Fibroblast of the conjunctiva (primary cell): ENCODE measurements at regions not wholly inside any gene's neighbourhood (a gene's known extent, or its start where the extent isn't known, plus 50 kb on each side); places are given as distances from the start of the nearest gene placed in this dataset.

Experiments used
- DNase-seq: peaks from one replicate; pipeline ENCODE4 v3.0.0-alpha.2; 2010; ENCODE audit warnings: low read depth

- no peak for DNase-seq
Observed at GRCh38 chr5:144972317-144972716, 801.6 kb downstream of the KCTD16 start.

GRCh38 chr5:144971108-144971850, 800.6 kb downstream of the KCTD16 start:
- no peak for DNase-seq

GRCh38 chr5:144960296-144960695, 789.6 kb downstream of the KCTD16 start:
- no peak for DNase-seq

- DNase-seq: no peak
Observed at GRCh38 chr5:144958002-144958401, 787.3 kb downstream of the KCTD16 start.

DNA sequence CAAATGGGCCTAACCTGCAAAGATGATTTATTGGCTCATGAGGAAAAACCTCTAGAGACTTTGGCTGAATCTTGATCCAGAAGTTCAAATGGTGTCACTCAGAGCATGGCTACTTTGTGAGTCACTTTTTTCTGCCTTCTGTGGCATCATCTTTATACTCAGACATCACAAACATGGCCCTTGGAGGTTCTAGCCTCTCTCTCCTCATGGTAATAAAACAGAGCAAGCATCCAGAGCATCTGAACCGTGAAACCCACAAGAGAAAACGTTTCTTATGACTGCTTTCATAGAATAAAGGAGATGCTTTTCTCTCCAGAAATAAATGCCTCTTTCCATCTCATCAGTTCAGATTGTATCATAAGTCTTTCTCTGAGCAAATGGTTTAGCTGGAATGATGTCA, 780.3 kb downstream of the KCTD16 start:
- DNase-seq: no peak

DNA sequence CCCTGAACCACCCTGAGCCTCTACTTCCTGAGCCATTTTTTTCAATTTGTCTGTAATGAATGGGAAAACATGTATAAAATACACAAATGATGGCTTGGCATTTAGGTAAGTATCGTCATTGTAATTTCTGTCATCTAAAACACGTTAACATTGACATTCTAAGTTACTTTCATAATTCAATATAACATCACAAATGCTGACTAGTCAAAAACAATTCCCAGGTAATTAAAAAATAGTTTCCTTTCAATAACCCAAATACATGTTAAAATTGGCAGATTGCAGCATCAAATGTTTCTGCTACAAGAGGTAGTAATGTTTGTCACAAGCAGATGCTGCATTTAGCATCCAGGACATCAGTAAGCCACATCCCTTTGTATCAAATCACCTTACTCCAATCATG, 776.4 kb downstream of the KCTD16 start:
- no peak for DNase-seq

DNA sequence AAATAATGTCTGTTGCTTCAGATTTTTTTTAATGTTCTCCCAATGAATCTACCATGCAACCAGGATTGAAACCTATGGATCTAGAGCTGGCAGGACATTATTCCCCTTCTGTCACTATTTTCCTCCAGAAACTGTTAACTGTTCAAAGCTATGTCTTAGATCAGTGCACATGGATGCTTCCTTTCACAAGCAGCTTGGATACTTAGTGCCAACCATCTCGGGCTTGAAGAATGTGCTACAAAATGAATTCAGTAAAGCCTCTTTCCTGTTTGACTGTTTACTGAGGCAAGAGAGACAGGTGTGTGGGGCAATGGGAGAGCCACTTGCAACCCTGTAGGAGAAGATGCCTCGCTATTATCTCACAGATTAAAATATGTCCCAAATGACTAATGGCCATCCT, 774.8 kb downstream of the KCTD16 start:
- no peak for DNase-seq

- no peak for DNase-seq
Observed at GRCh38 chr5:144944936-144945335, 774.3 kb downstream of the KCTD16 start.

DNA sequence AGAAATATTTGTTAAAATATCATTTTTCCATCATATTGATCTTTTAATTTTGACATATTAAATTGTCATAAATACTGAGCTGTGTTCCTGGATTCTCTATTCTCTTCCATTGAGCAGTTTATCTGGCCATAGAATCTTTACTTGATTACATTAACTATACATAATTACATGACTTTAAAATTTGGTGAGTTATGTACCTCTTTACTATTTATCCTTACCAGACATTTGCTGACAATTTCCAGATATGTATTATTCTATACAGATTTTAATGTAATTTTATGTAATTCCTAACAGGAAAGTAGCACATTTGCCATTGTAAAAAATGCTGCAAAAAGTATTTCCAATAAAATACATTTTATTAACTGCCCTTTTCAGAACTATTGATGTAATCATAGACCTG, 770.3 kb downstream of the KCTD16 start:
- DNase-seq: no peak

DNA sequence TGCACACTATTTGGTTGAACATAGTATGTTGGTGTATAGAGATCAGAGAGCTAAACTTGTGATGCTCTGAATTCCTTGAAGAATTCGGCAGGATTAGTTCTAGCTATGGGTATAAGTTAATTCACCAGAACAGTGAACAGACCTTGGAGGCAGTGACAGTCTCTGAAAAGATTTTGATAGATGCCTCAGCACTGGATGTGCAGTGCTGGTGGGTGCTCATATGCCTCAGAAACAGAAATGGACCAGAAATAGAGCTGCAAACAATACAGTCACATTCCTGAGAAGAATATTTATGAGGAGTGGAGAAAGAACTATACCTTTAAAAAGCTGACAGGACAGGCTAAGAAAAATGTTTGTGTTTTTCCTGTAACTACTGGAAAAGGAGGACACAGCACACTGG, 747.7 kb downstream of the KCTD16 start:
- no peak for DNase-seq

DNA sequence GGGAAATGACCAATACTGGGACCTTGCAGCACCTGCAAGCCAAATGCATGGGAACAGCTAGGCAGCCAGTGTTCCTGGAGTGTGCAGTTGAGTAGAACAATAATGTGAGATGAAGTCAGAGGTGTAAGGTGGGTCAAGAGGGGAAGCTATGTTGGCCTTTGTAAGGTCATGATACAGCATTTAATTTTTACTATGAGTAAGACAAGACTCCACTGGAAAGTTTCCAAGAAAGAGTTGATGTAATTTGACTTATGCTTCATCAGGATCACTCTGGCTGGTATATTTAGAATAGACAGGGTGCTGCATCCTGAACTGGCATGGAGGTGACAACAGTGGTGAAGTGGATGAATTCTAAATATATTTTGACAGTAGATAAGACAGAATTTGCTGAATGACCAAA, 744.8 kb downstream of the KCTD16 start:
- DNase-seq: no peak

DNA sequence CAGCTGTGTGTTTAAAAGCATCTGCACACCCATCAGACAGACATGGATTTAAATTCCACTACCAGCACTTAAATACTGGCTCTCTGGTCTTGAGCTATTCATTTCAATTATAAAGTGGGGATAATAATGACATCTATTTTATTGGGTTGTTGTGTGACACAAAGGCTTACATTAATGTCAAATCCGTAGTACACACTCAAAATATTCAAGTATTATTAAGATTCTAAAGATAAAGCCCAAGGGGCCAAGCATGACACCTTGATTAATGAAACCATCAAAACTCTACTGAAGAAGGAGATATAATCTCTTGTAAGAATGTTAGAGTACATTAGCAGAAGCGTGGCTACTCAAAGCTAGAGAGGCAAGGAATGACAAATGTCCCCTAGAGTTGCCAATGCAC, 743.0 kb downstream of the KCTD16 start:
- DNase-seq: no peak

GRCh38 chr5:144896473-144896872, 725.8 kb downstream of the KCTD16 start:
- no peak for DNase-seq

DNA sequence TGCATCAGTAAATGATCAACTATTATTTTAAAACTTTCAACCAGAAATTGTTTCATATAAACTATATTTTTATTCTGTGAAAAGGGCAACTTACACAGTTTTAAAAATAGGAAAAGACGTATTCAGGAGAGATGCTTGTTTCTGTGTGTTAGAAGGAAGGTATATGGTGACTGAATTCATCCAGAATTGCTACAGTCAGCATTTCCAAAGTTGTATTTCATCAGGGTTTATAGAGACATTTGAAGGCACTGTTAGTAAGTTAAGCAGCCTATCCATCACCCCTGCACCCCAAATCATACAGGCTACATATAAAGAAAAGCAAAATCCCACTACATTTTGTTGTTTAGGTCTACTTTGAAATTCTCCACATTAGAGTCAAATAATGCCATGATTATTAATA, 716.0 kb downstream of the KCTD16 start:
- no peak for DNase-seq

DNA sequence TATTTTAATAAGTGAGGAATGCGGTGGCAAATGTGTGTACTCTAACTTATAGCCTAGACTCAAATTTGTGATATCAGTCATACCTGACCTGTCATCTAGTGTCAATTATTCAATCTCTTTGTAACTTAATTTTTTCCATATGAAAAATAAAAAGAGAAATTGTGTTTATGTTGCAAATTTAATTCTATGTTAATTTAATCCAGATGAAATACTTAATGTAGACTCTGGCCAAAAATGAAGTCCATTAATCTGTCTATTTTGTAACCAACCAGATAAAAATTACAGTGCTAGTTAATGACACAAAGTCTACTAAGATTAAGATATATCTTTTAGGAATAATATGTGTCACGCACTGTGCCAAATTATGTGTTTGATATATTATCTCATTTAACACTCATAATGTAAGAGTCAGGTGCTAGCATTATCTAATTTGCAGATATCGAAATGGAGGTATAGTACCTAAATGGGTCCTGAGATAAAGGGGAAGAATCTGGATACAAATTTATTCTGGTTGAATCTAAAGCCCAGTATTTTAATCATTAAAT, 712.1 kb downstream of the KCTD16 start:
- DNase-seq: no peak

DNA sequence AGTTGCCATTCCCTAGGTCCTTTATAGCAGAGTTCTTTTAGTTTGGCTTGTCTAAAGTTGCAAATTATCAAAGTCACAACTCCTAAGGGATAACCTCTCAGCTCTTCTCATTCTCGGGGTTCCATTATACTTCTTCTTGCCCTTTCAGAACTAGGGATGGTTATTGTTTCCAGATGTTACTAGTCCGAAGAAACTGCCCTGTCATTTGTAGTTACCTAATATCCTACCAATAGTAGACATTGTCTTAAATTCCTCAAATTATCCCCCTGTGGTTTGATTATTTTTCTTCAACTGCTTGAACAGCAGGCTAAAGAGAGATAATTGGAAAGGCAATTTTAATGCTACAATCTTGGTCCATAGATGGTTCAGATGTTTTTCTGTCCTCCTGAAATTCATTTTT, 709.8 kb downstream of the KCTD16 start:
- no peak for DNase-seq

DNA sequence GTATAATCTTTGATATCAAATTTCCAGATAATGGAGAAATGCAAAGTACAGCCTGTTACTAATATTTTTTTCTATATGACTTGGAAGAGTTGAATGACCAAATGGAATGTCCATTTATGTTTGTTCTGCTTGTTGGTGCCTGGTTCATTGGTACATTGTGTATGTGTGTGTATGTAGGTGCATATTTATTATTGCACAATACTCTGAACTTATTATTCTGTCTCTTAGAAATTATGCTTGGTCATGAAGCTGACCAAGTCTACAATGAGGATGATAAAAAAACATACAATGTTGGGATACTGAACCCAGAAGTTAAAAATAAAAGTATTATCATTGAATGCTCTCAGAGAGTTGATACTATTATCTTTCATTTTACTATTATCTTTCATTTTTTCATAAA, 706.3 kb downstream of the KCTD16 start:
- no peak for DNase-seq

DNA sequence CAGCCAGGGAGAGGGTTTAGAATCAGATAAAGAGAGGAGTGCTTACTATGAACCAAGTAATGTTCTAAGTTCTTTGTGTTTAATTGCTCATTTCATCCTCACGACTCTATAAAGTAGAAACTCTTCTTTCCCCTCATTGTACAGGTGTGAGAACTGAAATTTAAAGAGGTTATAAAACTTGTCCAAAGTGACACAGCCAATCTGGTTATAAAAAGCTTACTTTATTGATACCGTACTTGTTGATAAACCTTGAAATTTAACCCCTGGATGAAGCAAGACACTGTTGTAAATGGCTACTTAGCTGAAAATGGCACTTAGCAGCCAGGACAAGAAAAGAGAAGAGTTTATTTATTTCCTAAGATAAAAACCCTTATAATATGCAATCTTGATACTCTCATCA, 702.4 kb downstream of the KCTD16 start:
- no peak for DNase-seq

- no peak for DNase-seq
Observed at GRCh38 chr5:144864118-144864517, 693.4 kb downstream of the KCTD16 start.

DNA sequence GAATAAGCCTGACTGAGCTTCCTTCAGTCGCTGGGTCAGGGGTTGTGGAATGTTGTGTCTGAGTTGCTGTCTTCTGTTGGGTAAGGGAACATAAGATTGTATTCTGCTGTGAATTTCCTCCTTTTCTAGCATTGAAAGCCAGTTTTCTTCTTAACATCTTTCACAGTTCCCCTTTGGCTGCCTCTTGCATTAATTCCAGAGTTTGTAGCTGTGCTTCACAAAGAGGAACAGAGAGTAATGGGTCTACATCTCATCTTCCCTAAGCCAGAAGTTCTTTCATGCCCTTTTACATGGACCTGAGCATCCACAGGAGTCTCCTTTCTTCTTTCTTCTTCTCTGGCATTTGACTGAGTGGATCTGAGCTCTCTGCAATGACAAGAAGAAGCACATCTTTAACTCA, 686.8 kb downstream of the KCTD16 start:
- no peak for DNase-seq

- no peak for DNase-seq
Observed at GRCh38 chr5:144844086-144844485, 673.4 kb downstream of the KCTD16 start.

GRCh38 chr5:144832416-144832815, 661.7 kb downstream of the KCTD16 start:
- DNase-seq: no peak

- no peak for DNase-seq
Observed at GRCh38 chr5:144831650-144832049, 661.0 kb downstream of the KCTD16 start.

GRCh38 chr5:144822503-144822902, 651.8 kb downstream of the KCTD16 start:
- DNase-seq: no peak
